WI38 (cell line): ENCODE measurements at regions not wholly inside any gene's neighbourhood (a gene's known extent, or its start where the extent isn't known, plus 50 kb on each side); places are given as distances from the start of the nearest gene placed in this dataset.

Experiments
- H3K4me3 ChIP-seq: 2 replicates; pipeline ENCODE4 v1.5.1; 2011; ENCODE audit warnings: low read depth, mild to moderate bottlenecking, control low read depth, low read length
- TF ChIP-seq, protein P1 (sequence below): IDR thresholded peaks from 2 replicates; pipeline ENCODE4 v1.5.1; 2012; ENCODE audit warnings: low read depth, mild to moderate bottlenecking, control low read depth, low read length

DNA sequence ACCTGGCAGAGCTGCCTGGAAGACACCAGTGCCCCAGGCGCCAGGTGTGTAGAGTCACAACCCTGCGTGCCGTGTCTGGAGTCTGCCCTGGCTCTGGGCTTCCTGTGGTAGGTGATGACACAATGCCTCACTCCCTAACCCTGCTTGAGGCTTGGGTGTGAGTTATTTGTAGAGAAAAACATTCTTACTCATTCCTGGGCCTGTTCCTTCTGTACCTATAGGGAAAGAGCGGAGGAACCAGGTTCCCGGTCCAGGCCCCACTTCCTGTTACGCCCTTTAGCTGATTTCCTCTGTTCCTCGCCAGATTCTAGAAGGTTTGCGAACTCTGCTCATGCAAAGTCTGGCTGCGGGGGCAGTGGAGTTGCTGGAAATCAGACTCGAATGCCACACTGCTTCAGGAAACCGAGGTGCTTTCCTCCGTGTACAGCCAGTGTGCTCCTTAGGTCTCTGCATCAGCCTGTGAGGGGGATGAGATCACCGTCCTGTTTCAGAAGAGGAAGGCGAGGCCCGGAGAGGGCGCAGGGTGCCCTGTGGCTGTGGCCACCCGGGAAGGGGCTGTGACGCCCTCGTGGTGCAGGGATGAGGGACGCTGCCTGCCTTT is 67.1 kb upstream of the DUSP22 start:
- TF ChIP-seq, protein P1, sequence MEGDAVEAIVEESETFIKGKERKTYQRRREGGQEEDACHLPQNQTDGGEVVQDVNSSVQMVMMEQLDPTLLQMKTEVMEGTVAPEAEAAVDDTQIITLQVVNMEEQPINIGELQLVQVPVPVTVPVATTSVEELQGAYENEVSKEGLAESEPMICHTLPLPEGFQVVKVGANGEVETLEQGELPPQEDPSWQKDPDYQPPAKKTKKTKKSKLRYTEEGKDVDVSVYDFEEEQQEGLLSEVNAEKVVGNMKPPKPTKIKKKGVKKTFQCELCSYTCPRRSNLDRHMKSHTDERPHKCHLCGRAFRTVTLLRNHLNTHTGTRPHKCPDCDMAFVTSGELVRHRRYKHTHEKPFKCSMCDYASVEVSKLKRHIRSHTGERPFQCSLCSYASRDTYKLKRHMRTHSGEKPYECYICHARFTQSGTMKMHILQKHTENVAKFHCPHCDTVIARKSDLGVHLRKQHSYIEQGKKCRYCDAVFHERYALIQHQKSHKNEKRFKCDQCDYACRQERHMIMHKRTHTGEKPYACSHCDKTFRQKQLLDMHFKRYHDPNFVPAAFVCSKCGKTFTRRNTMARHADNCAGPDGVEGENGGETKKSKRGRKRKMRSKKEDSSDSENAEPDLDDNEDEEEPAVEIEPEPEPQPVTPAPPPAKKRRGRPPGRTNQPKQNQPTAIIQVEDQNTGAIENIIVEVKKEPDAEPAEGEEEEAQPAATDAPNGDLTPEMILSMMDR: no peak
- no peak overlapping the region for H3K4me3 ChIP-seq

DNA sequence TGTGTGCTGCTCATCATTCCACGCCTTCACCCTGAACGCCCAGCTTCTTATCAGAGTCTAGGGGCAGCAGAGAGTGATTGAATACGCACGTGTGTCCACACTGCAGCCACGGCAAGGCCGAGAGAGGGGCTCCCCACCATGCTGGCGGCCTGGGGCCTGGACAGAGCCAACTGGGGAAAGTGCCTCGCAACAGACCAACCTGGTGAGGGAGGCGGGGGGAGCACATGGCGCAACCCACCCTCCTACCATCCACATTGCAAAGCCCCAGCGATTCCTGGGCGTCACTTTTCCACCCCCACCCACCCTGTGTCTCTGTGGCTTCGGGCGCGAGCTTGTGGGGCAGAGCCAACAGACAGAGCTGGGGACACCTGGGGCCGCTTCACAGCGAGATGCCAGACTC is 66.4 kb upstream of the DUSP22 start:
- no peak overlapping the region for H3K4me3 ChIP-seq
- TF ChIP-seq, protein P1: no peak

- TF ChIP-seq, protein P1: no peak
- H3K4me3 ChIP-seq: no peak overlapping the region
Measured at GRCh38 chr6:226516-227073, 65.7 kb upstream of the DUSP22 start.

- H3K4me3 ChIP-seq: no peak overlapping the region
- TF ChIP-seq, protein P1: no peak
Measured at GRCh38 chr6:227074-227782, 65.1 kb upstream of the DUSP22 start.

- TF ChIP-seq, protein P1: no peak
Measured at GRCh38 chr6:227812-228338, 64.4 kb upstream of the DUSP22 start.

DNA sequence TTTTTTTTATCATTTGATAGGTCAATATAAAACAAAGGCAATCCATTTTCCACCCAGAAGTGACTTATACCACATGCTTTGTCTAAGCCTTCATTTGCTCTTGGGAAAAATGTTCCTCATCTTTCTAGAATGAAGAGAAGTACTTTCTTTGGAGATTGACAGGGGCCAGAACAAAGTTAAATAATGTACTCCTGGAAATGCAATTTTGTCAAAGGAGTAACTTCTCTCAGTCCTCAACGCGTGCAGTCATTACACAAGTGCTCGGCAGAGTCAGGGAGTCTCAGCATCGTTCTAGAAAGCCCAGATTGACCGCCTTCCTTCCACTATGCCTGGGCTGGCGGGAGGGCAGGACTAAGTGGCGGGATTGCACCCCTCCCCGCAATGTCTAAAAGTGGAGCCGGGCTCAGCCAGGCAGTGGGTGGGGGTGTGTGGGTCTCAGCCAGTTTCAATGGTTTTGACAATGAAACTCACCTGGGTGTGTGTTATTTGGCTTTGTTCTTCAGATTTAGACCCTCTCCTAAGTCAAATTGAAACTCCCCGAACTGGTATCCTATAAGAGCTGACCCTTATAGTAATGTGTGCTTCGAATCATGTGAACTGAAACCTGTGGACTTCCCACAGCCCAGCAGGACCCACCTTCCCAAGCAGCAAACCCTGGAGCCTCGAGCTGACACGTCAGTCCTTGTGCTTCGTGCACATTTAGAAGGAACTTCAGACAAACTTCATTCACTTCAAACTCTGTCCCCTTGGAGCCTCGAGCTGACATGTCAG is 63.2 kb upstream of the DUSP22 start:
- TF ChIP-seq, protein P1: no peak
- no peak overlapping the region for H3K4me3 ChIP-seq

More at GRCh38 chr6:227812-228338, 64.4 kb upstream of the DUSP22 start:
- H3K4me3 ChIP-seq: no peak overlapping the region
